Keratinocyte (primary cell): ENCODE measurements at regions not wholly inside any gene's neighbourhood (a gene's known extent, or its start where the extent isn't known, plus 50 kb on each side); places are given as distances from the start of the nearest gene placed in this dataset.

ENCODE experiments used
- DNase-seq: peaks from one replicate; pipeline ENCODE4 v3.0.0-alpha.2; 2011; ENCODE audit warnings: low read depth, missing footprints, low spot score
- FAIRE-seq: peaks from 2 replicates; lab custom pipeline; 2011; peaks lifted over from hg19 to GRCh38; lab: Jason Lieb, UNC
- H2AFZ ChIP-seq: 2 replicates; pipeline ENCODE4 v1.6.0; 2012; ENCODE audit warnings: low read length, control low read depth, inconsistent platforms; ENCODE audit not compliant: control insufficient read depth
- H3K27ac ChIP-seq: 2 replicates; pipeline ENCODE4 v1.5.1; 2011; ENCODE audit warnings: low read length; ENCODE audit not compliant: control insufficient read depth, insufficient read depth
- H3K27me3 ChIP-seq: 3 replicates; pipeline ENCODE4 v1.6.0; 2011; ENCODE audit warnings: low read length; ENCODE audit not compliant: control insufficient read depth, insufficient read depth; ENCODE audit errors: extremely low read depth
- H3K36me3 ChIP-seq, 2 experiments: 2 replicates in 1 of 2; 3 replicates in 1 of 2; pipeline ENCODE4 v1.5.1; 2011; ENCODE audit warnings: low read length in 2 of 2, mild to moderate bottlenecking in 1 of 2; ENCODE audit not compliant: control insufficient read depth in 2 of 2, insufficient read depth in 2 of 2; ENCODE audit errors: extremely low read depth in 1 of 2
- H3K4me1 ChIP-seq: 3 replicates; pipeline ENCODE4 v1.5.1; 2011; ENCODE audit warnings: low read length; ENCODE audit not compliant: control insufficient read depth, insufficient read depth; ENCODE audit errors: extremely low read depth
- H3K4me2 ChIP-seq: 3 replicates; pipeline ENCODE4 v1.6.0; 2011; ENCODE audit warnings: low read depth, low read length; ENCODE audit not compliant: control insufficient read depth, insufficient read depth; ENCODE audit errors: extremely low read depth
- H3K4me3 ChIP-seq, 3 experiments: fragments of 200-600 bp in 1 of 3; sonication (generic) in 1 of 3; 2 replicates in 2 of 3; 3 replicates in 1 of 3; pipeline ENCODE4 v1.5.1; 2011 to 2016; ENCODE audit warnings: low read length in 3 of 3, mild to moderate bottlenecking in 3 of 3, control low read depth in 2 of 3, inconsistent platforms in 1 of 3, low read depth in 1 of 3, mixed read lengths in 1 of 3, mixed run types in 1 of 3, moderate library complexity in 1 of 3; ENCODE audit not compliant: control insufficient read depth in 2 of 3, insufficient read depth in 2 of 3; ENCODE audit errors: extremely low read depth in 1 of 3
- H3K79me2 ChIP-seq: 2 replicates; pipeline ENCODE4 v1.6.0; 2012; ENCODE audit warnings: low read length; ENCODE audit not compliant: control insufficient read depth, insufficient read depth
- H3K9ac ChIP-seq: 3 replicates; pipeline ENCODE4 v1.6.0; 2011; ENCODE audit warnings: low read length; ENCODE audit not compliant: control insufficient read depth, insufficient read depth; ENCODE audit errors: extremely low read depth
- H3K9me1 ChIP-seq: 3 replicates; pipeline ENCODE4 v1.6.0; 2011; ENCODE audit warnings: low read length; ENCODE audit not compliant: control insufficient read depth, insufficient read depth; ENCODE audit errors: extremely low read depth
- H3K9me3 ChIP-seq: 2 replicates; pipeline ENCODE4 v1.5.1; 2012; ENCODE audit warnings: low read depth, low read length; ENCODE audit not compliant: control insufficient read depth
- H4K20me1 ChIP-seq: 3 replicates; pipeline ENCODE4 v1.6.0; 2011; ENCODE audit warnings: low read length; ENCODE audit not compliant: control insufficient read depth, insufficient read depth; ENCODE audit errors: extremely low read depth
- CTCF ChIP-seq, 3 experiments: IDR thresholded peaks in 1 of 3; conservative IDR thresholded peaks in 1 of 3; optimal IDR thresholded peaks in 1 of 3; 2 replicates in 2 of 3; 3 replicates in 1 of 3; pipeline versions ENCODE3 to v1.5.1; 2011; ENCODE audit warnings: low read length in 3 of 3, mild to moderate bottlenecking in 3 of 3, moderate library complexity in 2 of 3, control low read depth in 1 of 3, inconsistent platforms in 1 of 3; ENCODE audit not compliant: insufficient read depth in 2 of 3; ENCODE audit errors: extremely low read depth in 1 of 3
- EZH2 ChIP-seq: IDR thresholded peaks from one replicate; pipeline ENCODE4 v1.6.1; 2012; ENCODE audit warnings: inconsistent platforms, mild to moderate bottlenecking, low read length, moderate library complexity
- dilution Hi-C: fragments of 300-500 bp; cut with MboI; formaldehyde crosslinking; loops from one replicate; pipeline ENCODE4 v1.7.0; 2020; ENCODE audit warnings: low sequenced_read_pairs; ENCODE audit not compliant: extremely low pct_ligation_motif_present

DNA sequence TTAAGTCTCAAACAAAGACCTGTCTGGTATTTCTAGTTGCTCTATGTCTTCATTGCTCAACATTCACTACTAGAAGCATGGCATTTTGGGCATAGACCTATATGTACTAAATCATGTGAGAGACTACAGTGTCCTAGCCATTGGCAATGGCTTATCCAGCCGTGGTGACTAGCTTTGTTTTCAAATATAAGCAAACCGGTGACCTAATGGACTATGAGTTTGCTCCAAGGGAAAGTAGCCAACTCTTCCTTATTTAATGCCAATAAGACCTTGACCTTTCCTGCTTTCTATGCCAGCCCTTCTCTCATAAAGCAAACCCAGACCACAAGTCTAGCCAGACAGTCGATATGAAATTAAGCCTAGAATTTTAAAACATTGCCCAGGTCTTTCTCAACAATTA, 113.7 kb upstream of the CREB1 start:
- H3K4me3 ChIP-seq = no peak overlapping the region
- DNase-seq (no peak), FAIRE-seq (peak; percentile 52)
- no peaks in the 10 kb centered on the region for H3K9me1 ChIP-seq
- no peak overlapping the region for H3K4me2 ChIP-seq
- H3K4me1 ChIP-seq = peaks cover 4% of the 10 kb centered on the region
- H3K9me3 ChIP-seq = no peaks in the 10 kb centered on the region
- no peaks in the 10 kb centered on the region for H3K27me3 ChIP-seq
- H2AFZ ChIP-seq = no peak overlapping the region
- TF ChIP-seq CTCF (optimal IDR thresholded peaks at IDR 0.05 in 1 of 3, IDR thresholded peaks at IDR 0.05 in 1 of 3, conservative IDR thresholded peaks at IDR 0.05 in 1 of 3; ENCODE audit: extremely low read depth in 1 of 3, insufficient read depth in 2 of 3, low read length in 3 of 3) (no peak), EZH2 (no peak)
- H3K36me3 ChIP-seq = no peaks in the 10 kb centered on the region
- no peaks in the 10 kb centered on the region for H3K79me2 ChIP-seq
- no peaks in the 10 kb centered on the region for H4K20me1 ChIP-seq
- dilution Hi-C loops = no loop called here
- no peak overlapping the region for H3K27ac ChIP-seq
- H3K9ac ChIP-seq = no peak overlapping the region

DNA sequence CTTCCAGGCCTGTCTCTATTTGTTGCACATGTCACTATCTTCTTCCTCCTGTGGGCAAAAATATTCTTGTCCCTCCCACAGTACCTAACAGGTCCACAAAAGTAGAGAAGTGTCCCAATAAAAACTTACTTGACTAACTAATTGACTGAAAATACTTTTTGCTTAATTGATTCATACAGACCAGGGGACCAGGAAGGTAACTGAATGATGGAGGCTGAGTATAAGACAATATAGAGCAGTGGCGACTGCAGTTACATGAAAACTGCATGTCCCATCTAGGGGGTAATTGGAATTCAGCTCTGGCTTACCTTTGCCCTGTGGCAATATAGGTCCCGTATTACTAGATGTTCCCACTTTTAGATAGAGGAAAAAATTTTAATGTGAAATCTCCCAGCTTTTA, 112.9 kb upstream of the CREB1 start:
- H4K20me1 ChIP-seq = no peaks in the 10 kb centered on the region
- no peak for FAIRE-seq
- no peak overlapping the region for H3K4me3 ChIP-seq
- peaks cover 4% of the 10 kb centered on the region for H3K4me1 ChIP-seq
- no peaks in the 10 kb centered on the region for H3K27me3 ChIP-seq
- H3K9me1 ChIP-seq = no peaks in the 10 kb centered on the region
- no peak for TF ChIP-seq EZH2
- TF ChIP-seq CTCF (optimal IDR thresholded peaks at IDR 0.05 in 1 of 3, IDR thresholded peaks at IDR 0.05 in 1 of 3, conservative IDR thresholded peaks at IDR 0.05 in 1 of 3; ENCODE audit: extremely low read depth in 1 of 3, insufficient read depth in 2 of 3, low read length in 3 of 3) = no peak
- DNase-seq = no peak
- H3K9ac ChIP-seq = no peak overlapping the region
- dilution Hi-C loops = no loop called here
- no peak overlapping the region for H3K4me2 ChIP-seq
- H3K79me2 ChIP-seq = no peaks in the 10 kb centered on the region
- H3K36me3 ChIP-seq = no peaks in the 10 kb centered on the region
- H3K9me3 ChIP-seq = no peaks in the 10 kb centered on the region
- H2AFZ ChIP-seq = no peak overlapping the region
- no peak overlapping the region for H3K27ac ChIP-seq
